Neural progenitor cell (in vitro differentiated cells): ENCODE measurements at regions not wholly inside any gene's neighbourhood (a gene's known extent, or its start where the extent isn't known, plus 50 kb on each side); places are given as distances from the start of the nearest gene placed in this dataset.

Experiments used
- EZH2 ChIP-seq: fragments of 200-600 bp; sonication (generic); IDR thresholded peaks from 2 replicates; pipeline ENCODE4 v1.6.1; 2017; ENCODE audit warnings: antibody characterized with exemption, mild to moderate bottlenecking, moderate library complexity
- TF ChIP-seq, protein P1 (sequence below): fragments of 200-600 bp; sonication (generic); IDR thresholded peaks from 2 replicates; pipeline ENCODE4 v1.5.1; 2017; ENCODE audit warnings: antibody characterized with exemption, mild to moderate bottlenecking

DNA sequence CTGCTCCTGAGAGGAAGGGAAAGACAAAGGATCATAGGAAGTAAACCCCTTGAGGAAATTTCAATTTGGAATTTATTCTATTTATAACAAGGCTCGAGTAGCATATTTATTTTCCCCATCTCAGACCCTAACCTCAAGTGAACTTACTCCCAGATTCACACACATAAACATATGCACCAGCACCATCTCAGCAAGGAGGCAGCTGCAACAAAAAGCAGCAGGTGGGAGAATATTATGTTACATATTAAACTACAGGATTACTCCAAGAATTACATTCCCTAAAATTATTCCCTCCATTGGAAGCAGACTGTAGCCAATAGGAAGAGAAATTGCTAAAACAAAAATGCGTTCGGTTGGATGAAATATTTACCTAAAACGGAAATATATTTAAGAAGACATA is 108.4 kb upstream of the PRSS3 start:
- TF ChIP-seq EZH2, result no peak
- TF ChIP-seq, protein P1, sequence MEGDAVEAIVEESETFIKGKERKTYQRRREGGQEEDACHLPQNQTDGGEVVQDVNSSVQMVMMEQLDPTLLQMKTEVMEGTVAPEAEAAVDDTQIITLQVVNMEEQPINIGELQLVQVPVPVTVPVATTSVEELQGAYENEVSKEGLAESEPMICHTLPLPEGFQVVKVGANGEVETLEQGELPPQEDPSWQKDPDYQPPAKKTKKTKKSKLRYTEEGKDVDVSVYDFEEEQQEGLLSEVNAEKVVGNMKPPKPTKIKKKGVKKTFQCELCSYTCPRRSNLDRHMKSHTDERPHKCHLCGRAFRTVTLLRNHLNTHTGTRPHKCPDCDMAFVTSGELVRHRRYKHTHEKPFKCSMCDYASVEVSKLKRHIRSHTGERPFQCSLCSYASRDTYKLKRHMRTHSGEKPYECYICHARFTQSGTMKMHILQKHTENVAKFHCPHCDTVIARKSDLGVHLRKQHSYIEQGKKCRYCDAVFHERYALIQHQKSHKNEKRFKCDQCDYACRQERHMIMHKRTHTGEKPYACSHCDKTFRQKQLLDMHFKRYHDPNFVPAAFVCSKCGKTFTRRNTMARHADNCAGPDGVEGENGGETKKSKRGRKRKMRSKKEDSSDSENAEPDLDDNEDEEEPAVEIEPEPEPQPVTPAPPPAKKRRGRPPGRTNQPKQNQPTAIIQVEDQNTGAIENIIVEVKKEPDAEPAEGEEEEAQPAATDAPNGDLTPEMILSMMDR, result no peak
